SK-N-SH (cell line): ENCODE measurements at regions not wholly inside any gene's neighbourhood (a gene's known extent, or its start where the extent isn't known, plus 50 kb on each side); places are given as distances from the start of the nearest gene placed in this dataset.

Experiments
- CTCF ChIA-PET: fragments of 300-600, 350-600 bp; formaldehyde crosslinking; extraction: SDS; loops from one replicate; lab custom pipeline; 2021; lab: Yijun Ruan, JAX
- POLR2A ChIA-PET: fragments of 350-600 bp; sonication (Branson Sonifier 250); formaldehyde crosslinking; extraction: SDS; loops from one replicate; lab custom pipeline; 2020; ENCODE audit warnings: antibody characterized with exemption, inconsistent platforms; lab: Yijun Ruan, JAX
- DNase-seq: peaks from one replicate; pipeline ENCODE4 v3.0.0; 2012
- H2AFZ ChIP-seq: fragments of 200-600 bp; sonication (generic); 2 replicates; pipeline ENCODE4 v1.8.1; 2016; ENCODE audit warnings: antibody characterized with exemption, mild to moderate bottlenecking, low read depth
- H3F3A ChIP-seq: fragments of 200-600 bp; sonication (generic); replicated peaks from 2 replicates; pipeline ENCODE3; 2016; ENCODE audit warnings: antibody characterized with exemption, mild to moderate bottlenecking; ENCODE audit not compliant: insufficient read depth
- H3K27ac ChIP-seq, 2 experiments: fragments of 200-500 bp in 1 of 2; fragments of 200-600 bp in 1 of 2; sonication (Bioruptor generic) in 1 of 2; sonication (generic), shearing (Covaris generic) in 1 of 2; 2 replicates each; pipeline versions ENCODE4 v1.5.1 to v1.6.1; 2014 to 2016; ENCODE audit warnings: low read depth in 2 of 2, inconsistent platforms in 1 of 2, low read length in 1 of 2, mild to moderate bottlenecking in 1 of 2, mixed read lengths in 1 of 2
- H3K27me3 ChIP-seq: fragments of 200-600 bp; sonication (generic), shearing (Covaris generic); 2 replicates; pipeline ENCODE4 v1.6.1; 2016; ENCODE audit warnings: mixed run types; ENCODE audit not compliant: insufficient read depth
- H3K36me3 ChIP-seq, 2 experiments: fragments of 200-500 bp in 1 of 2; fragments of 200-600 bp in 1 of 2; sonication (Bioruptor generic) in 1 of 2; sonication (generic) in 1 of 2; replicated peaks in 1 of 2; 2 replicates each; pipeline versions ENCODE3 to v1.5.1; 2014 to 2016; ENCODE audit warnings: low read length in 1 of 2, mild to moderate bottlenecking in 1 of 2; ENCODE audit not compliant: insufficient read depth in 2 of 2, control insufficient read depth in 1 of 2
- H3K4me1 ChIP-seq, 2 experiments: fragments of 200-500 bp in 1 of 2; fragments of 200-600 bp in 1 of 2; sonication (Bioruptor generic) in 1 of 2; sonication (generic), shearing (Covaris generic) in 1 of 2; 2 replicates each; pipeline versions ENCODE4 v1.5.1 to v1.6.1; 2014 to 2016; ENCODE audit warnings: low read depth in 1 of 2, low read length in 1 of 2, mixed run types in 1 of 2; ENCODE audit not compliant: insufficient read depth in 2 of 2, control insufficient read depth in 1 of 2
- H3K4me2 ChIP-seq: fragments of 200-600 bp; sonication (generic), shearing (Covaris generic); 2 replicates; pipeline ENCODE4 v1.6.1; 2017; ENCODE audit warnings: mixed run types
- H3K4me3 ChIP-seq, 2 experiments: fragments of 200-500 bp in 1 of 2; fragments of 200-600 bp in 1 of 2; sonication (Bioruptor generic) in 1 of 2; sonication (generic), shearing (Covaris generic) in 1 of 2; 2 replicates each; pipeline versions ENCODE4 v1.5.1 to v1.8.1; 2014 to 2016; ENCODE audit warnings: low read depth in 2 of 2, inconsistent platforms in 1 of 2, low read length in 1 of 2, mild to moderate bottlenecking in 1 of 2, mixed read lengths in 1 of 2, moderate library complexity in 1 of 2
- H3K79me2 ChIP-seq: fragments of 200-600 bp; sonication (generic); 2 replicates; pipeline ENCODE4 v1.8.1; 2017; ENCODE audit warnings: mild to moderate bottlenecking; ENCODE audit not compliant: insufficient read depth
- H3K9ac ChIP-seq: fragments of 200-600 bp; sonication (generic); 2 replicates; pipeline ENCODE4 v1.6.1; 2017; ENCODE audit warnings: mixed run types
- H3K9me2 ChIP-seq: fragments of 200-600 bp; sonication (generic); 2 replicates; pipeline ENCODE4 v1.6.1; 2017; ENCODE audit warnings: mixed run types
- H3K9me3 ChIP-seq: fragments of 200-600 bp; sonication (generic); 2 replicates; pipeline ENCODE4 v1.6.1; 2017; ENCODE audit warnings: mixed run types, mild to moderate bottlenecking, moderate library complexity
- H4K20me1 ChIP-seq: fragments of 200-600 bp; sonication (generic); 2 replicates; pipeline ENCODE4 v1.6.1; 2017; ENCODE audit warnings: mild to moderate bottlenecking, mixed run types; ENCODE audit not compliant: insufficient read depth
- CHD2 ChIP-seq: fragments of 150-350 bp; IDR thresholded peaks from 2 replicates; pipeline ENCODE4 v1.6.1; 2018; ENCODE audit warnings: low read length; ENCODE audit not compliant: partially characterized antibody
- ELF1 ChIP-seq: IDR thresholded peaks from 2 replicates; pipeline ENCODE4 v1.4.0; 2012
- EP300 ChIP-seq, 2 experiments: IDR thresholded peaks; 2 replicates each; pipeline versions ENCODE4 v1.4.0 to v1.6.1; 2012; ENCODE audit warnings: borderline replicate concordance in 1 of 2, low read depth in 1 of 2, low read length in 1 of 2
- FOXM1 ChIP-seq: IDR thresholded peaks from 2 replicates; pipeline ENCODE4 v1.4.0; 2012; ENCODE audit warnings: low read depth, mild to moderate bottlenecking
- NRF1 ChIP-seq: IDR thresholded peaks from 2 replicates; pipeline ENCODE4 v1.6.1; 2012; ENCODE audit warnings: low read depth, mild to moderate bottlenecking, low read length
- PBX3 ChIP-seq: IDR thresholded peaks from 2 replicates; pipeline ENCODE4; 2012
- REST ChIP-seq: IDR thresholded peaks from 2 replicates; pipeline ENCODE4 v1.6.1; 2012; ENCODE audit warnings: mild to moderate bottlenecking, low read depth, low read length, moderate library complexity
- RXRA ChIP-seq: IDR thresholded peaks from 2 replicates; pipeline ENCODE4 v1.4.0; 2012; ENCODE audit warnings: low read depth, mild to moderate bottlenecking, borderline replicate concordance
- TAF1 ChIP-seq: IDR thresholded peaks from 2 replicates; pipeline ENCODE4 v1.6.1; 2012; ENCODE audit warnings: low read depth, mild to moderate bottlenecking, low read length, moderate library complexity, borderline replicate concordance
- YY1 ChIP-seq: IDR thresholded peaks from 2 replicates; pipeline ENCODE4 v1.4.0; 2012; ENCODE audit warnings: low read depth, mild to moderate bottlenecking
- ZBTB33 ChIP-seq: IDR thresholded peaks from 2 replicates; pipeline ENCODE4 v1.4.0; 2012; ENCODE audit warnings: low read depth, borderline replicate concordance
- WGBS: methylation state at CpG from one replicate; pipeline ENCODE4 v1.1.6; 2017; ENCODE audit warnings: low lambda C conversion rate; 5-methylcytosine and 5-hydroxymethylcytosine counted together

- no peak for TF ChIP-seq REST
- no peak for TF ChIP-seq NRF1
Measured at GRCh38 chr4:38456096-38456495, 207.9 kb upstream of the KLF3 start (continued).

- no peak for DNase-seq
- CTCF ChIA-PET: no interaction called here
- 61% methylated on average over 7 of the region's 7 CpGs for WGBS
Measured at GRCh38 chr4:38461342-38461741, 202.7 kb upstream of the KLF3 start.

GRCh38 chr4:38462367-38463055, 201.5 kb upstream of the KLF3 start:
- H3K36me3 ChIP-seq: no peaks in the 10 kb centered on the region
- H3K4me1 ChIP-seq: peaks cover 0 to 3% of the 10 kb centered on the region in 2 experiments; a peak in 1 of 4 replicates
- no peak overlapping the region for H2AFZ ChIP-seq
- no peak for TF ChIP-seq ZBTB33
- TF ChIP-seq ELF1: no peak
- TF ChIP-seq YY1: no peak
- no peak for TF ChIP-seq CHD2
- no peak for TF ChIP-seq TAF1
- TF ChIP-seq RXRA: no peak
- no peak for TF ChIP-seq FOXM1
- WGBS: 23% methylated on average over 6 of the region's 6 CpGs
- no peak overlapping the region for H3K4me2 ChIP-seq
- no peaks in the 10 kb centered on the region for H3K9me2 ChIP-seq
- H3K27me3 ChIP-seq: no peaks in the 10 kb centered on the region
- no peaks in the 10 kb centered on the region for H3K79me2 ChIP-seq
- H3K27ac ChIP-seq: no peak overlapping the region
- no peaks in the 10 kb centered on the region for H3K9me3 ChIP-seq
- no peak overlapping the region for H3K4me3 ChIP-seq
- CTCF ChIA-PET: no interaction called here
- H3F3A ChIP-seq: no peaks in the 10 kb centered on the region
- no peak overlapping the region for H3K9ac ChIP-seq
- H4K20me1 ChIP-seq: no peaks in the 10 kb centered on the region
- POLR2A ChIA-PET: no interaction called here
- no peak for DNase-seq

More at GRCh38 chr4:38461342-38461741, 202.7 kb upstream of the KLF3 start:
- no peak overlapping the region for H2AFZ ChIP-seq
- TF ChIP-seq EP300 (IDR thresholded peaks at IDR 0.05; ENCODE audit: borderline replicate concordance in 1 of 2, low read depth in 1 of 2, low read length in 1 of 2) (no peak), PBX3 (peak; percentile 55)
- TF ChIP-seq, all 33 proteins: peak for 1
- POLR2A ChIA-PET: no interaction called here
- Histone ChIP-seq H3K9me3 (no peaks in the 10 kb centered on the region), H3K36me3 (no peaks in the 10 kb centered on the region), H3K9me2 (no peaks in the 10 kb centered on the region), H3K4me3 (no peak overlapping the region), H3K79me2 (no peaks in the 10 kb centered on the region), H3K27me3 (no peaks in the 10 kb centered on the region), H3K9ac (no peak overlapping the region), H4K20me1 (no peaks in the 10 kb centered on the region), H3F3A (no peaks in the 10 kb centered on the region), H3K4me1 (peaks cover 0 to 3% of the 10 kb centered on the region in 2 experiments; a peak in 1 of 4 replicates), H3K4me2 (no peak overlapping the region), H3K27ac (no peak overlapping the region)
